ENCODE measurements at regions not wholly inside any gene's neighbourhood (a gene's known extent, or its start where the extent isn't known, plus 50 kb on each side); places are given as distances from the start of the nearest gene placed in this dataset.

- TF ChIP-seq EP300 (IDR thresholded peaks at IDR 0.05): no peak
- TF ChIP-seq, protein P1, sequence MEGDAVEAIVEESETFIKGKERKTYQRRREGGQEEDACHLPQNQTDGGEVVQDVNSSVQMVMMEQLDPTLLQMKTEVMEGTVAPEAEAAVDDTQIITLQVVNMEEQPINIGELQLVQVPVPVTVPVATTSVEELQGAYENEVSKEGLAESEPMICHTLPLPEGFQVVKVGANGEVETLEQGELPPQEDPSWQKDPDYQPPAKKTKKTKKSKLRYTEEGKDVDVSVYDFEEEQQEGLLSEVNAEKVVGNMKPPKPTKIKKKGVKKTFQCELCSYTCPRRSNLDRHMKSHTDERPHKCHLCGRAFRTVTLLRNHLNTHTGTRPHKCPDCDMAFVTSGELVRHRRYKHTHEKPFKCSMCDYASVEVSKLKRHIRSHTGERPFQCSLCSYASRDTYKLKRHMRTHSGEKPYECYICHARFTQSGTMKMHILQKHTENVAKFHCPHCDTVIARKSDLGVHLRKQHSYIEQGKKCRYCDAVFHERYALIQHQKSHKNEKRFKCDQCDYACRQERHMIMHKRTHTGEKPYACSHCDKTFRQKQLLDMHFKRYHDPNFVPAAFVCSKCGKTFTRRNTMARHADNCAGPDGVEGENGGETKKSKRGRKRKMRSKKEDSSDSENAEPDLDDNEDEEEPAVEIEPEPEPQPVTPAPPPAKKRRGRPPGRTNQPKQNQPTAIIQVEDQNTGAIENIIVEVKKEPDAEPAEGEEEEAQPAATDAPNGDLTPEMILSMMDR (IDR thresholded peaks at IDR 0.05): no peak
- TF ChIP-seq POLR2AphosphoS5 (IDR thresholded peaks at IDR 0.05): no peak
- TF ChIP-seq POLR2A (IDR thresholded peaks at IDR 0.05): no peak
- H3K4me1 ChIP-seq: no peaks in the 10 kb centered on the region
- no peaks in the 10 kb centered on the region for H3K27me3 ChIP-seq
- H3K36me3 ChIP-seq: no peaks in the 10 kb centered on the region
- H3K9me3 ChIP-seq: no peaks in the 10 kb centered on the region
- no peak overlapping the region for H3K27ac ChIP-seq
- DNase-seq (ENCODE audit: low spot score in 2 of 2): no peak
- no peak overlapping the region for H3K4me3 ChIP-seq
Observed at GRCh38 chr10:64444163-64444562, 923.0 kb downstream of the REEP3 start.

GRCh38 chr10:64444564-64444963 is 923.4 kb downstream of the REEP3 start:
- Histone ChIP-seq H3K36me3 (no peaks in the 10 kb centered on the region), H3K9me3 (no peaks in the 10 kb centered on the region), H3K4me3 (no peak overlapping the region), H3K27ac (no peak overlapping the region), H3K4me1 (no peaks in the 10 kb centered on the region), H3K27me3 (no peaks in the 10 kb centered on the region)
- TF ChIP-seq POLR2AphosphoS5 (IDR thresholded peaks at IDR 0.05) (no peak), EP300 (IDR thresholded peaks at IDR 0.05) (no peak), POLR2A (IDR thresholded peaks at IDR 0.05) (no peak)
- DNase-seq (ENCODE audit: low spot score in 2 of 2): no peak
- 80% methylated on average over 2 of the region's 2 CpGs for WGBS

- no peak for TF ChIP-seq EP300 (IDR thresholded peaks at IDR 0.05)
- no peak for TF ChIP-seq POLR2AphosphoS5 (IDR thresholded peaks at IDR 0.05)
- TF ChIP-seq POLR2A (IDR thresholded peaks at IDR 0.05): no peak
- TF ChIP-seq, protein P1 (IDR thresholded peaks at IDR 0.05): no peak
- no peak for DNase-seq (ENCODE audit: low spot score in 2 of 2)
- H3K27me3 ChIP-seq: no peaks in the 10 kb centered on the region
- no peaks in the 10 kb centered on the region for H3K4me1 ChIP-seq
- no peak overlapping the region for H3K4me3 ChIP-seq
- H3K27ac ChIP-seq: no peak overlapping the region
- H3K36me3 ChIP-seq: no peaks in the 10 kb centered on the region
- no peaks in the 10 kb centered on the region for H3K9me3 ChIP-seq
Observed at GRCh38 chr10:64449603-64450002, 928.4 kb downstream of the REEP3 start.

DNA sequence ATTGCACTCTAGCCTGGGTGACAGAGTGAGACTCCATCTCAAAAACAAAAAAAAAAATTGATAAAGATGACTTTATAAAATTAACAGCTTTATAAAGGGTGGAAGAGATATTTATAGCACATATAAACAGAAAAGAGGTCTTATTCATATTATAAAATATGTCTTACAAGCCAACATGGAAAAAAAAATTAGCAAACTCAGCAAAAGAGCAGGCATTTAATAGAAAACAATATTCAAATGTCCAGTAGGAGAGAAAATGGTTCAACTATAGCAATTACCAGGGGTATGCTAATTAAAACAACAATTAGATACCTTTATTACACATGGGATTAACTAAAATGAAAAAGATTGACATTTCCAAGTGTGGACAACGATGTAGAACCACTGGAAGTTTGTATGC is 929.1 kb downstream of the REEP3 start:
- Histone ChIP-seq H3K9me3 (no peaks in the 10 kb centered on the region), H3K27me3 (no peaks in the 10 kb centered on the region), H3K27ac (no peak overlapping the region), H3K4me3 (no peak overlapping the region), H3K4me1 (no peaks in the 10 kb centered on the region), H3K36me3 (no peaks in the 10 kb centered on the region)
- no peak for TF ChIP-seq POLR2AphosphoS5 (IDR thresholded peaks at IDR 0.05)
- TF ChIP-seq, protein P1 (IDR thresholded peaks at IDR 0.05): no peak
- no peak for TF ChIP-seq POLR2A (IDR thresholded peaks at IDR 0.05)
- no peak for TF ChIP-seq EP300 (IDR thresholded peaks at IDR 0.05)
- DNase-seq (ENCODE audit: low spot score in 2 of 2): no peak
- WGBS: 89% methylated on average over 1 of the region's 1 CpG

DNA sequence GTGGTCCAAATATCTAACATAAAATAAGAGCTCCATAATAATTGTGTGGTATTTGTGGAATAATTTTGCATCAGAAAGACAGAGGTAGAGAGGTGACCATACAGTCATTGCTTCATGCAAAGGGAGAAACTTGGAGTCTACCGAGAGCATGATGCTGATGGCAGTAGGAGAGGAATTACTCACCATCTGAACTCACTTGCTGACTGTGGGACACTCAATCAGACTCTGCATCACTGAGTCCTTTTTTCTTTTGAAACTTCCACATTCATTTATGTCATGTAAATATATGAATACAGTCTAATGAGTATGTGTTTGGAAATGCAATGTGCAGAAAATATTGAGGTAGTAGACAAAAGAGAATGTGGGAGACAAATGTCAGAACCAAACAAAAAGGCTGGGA is 933.8 kb downstream of the REEP3 start:
- Histone ChIP-seq H3K4me3 (no peak overlapping the region), H3K27ac (no peak overlapping the region), H3K4me1 (no peaks in the 10 kb centered on the region), H3K27me3 (no peaks in the 10 kb centered on the region), H3K9me3 (no peaks in the 10 kb centered on the region), H3K36me3 (no peaks in the 10 kb centered on the region)
- WGBS: 76% methylated on average over 1 of the region's 1 CpG
- no peak for DNase-seq (ENCODE audit: low spot score in 2 of 2)
- TF ChIP-seq POLR2A (IDR thresholded peaks at IDR 0.05) (no peak), EP300 (IDR thresholded peaks at IDR 0.05) (no peak), POLR2AphosphoS5 (IDR thresholded peaks at IDR 0.05) (no peak)
- TF ChIP-seq, protein P1 (IDR thresholded peaks at IDR 0.05): no peak

DNA sequence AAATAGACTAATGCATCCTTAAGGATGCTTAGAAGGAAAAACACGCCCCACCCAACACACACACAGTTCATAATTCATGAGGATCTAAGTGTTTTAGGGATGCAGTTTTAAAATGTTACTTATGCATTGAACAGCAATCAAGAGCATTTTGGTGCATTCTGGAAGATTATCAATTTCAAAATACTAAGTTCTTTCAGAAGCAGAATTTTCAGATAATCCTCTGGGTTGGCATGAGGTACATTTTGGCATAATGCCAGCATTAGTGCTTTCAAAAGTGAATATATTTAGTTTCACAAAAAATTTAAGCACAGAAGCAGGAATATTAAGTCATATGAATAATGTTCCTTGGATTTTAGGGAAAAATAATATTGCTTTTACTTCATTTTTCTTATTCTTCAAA is 937.1 kb downstream of the REEP3 start:
- no peaks in the 10 kb centered on the region for H3K4me1 ChIP-seq
- DNase-seq (ENCODE audit: low spot score in 2 of 2): no peak
- no peaks in the 10 kb centered on the region for H3K36me3 ChIP-seq
- H3K9me3 ChIP-seq: peaks cover 5% of the 10 kb centered on the region
- TF ChIP-seq POLR2AphosphoS5 (IDR thresholded peaks at IDR 0.05): no peak
- TF ChIP-seq POLR2A (IDR thresholded peaks at IDR 0.05): no peak
- TF ChIP-seq, protein P1 (IDR thresholded peaks at IDR 0.05): no peak
- TF ChIP-seq EP300 (IDR thresholded peaks at IDR 0.05): no peak
- no peak overlapping the region for H3K27ac ChIP-seq
- 57% methylated on average over 1 of the region's 1 CpG for WGBS
- no peaks in the 10 kb centered on the region for H3K27me3 ChIP-seq
- no peak overlapping the region for H3K4me3 ChIP-seq
